DMS53 treated with DMSO at 0.1 percent for 48 hours (cell line): ENCODE measurements at regions not wholly inside any gene's neighbourhood (a gene's known extent, or its start where the extent isn't known, plus 50 kb on each side); places are given as distances from the start of the nearest gene placed in this dataset.

ENCODE experiments used
- DNase-seq: peaks from one replicate; lab custom pipeline; 2025; ENCODE audit not compliant: unreplicated experiment; lab: John Stamatoyannopoulos, UW

DNA sequence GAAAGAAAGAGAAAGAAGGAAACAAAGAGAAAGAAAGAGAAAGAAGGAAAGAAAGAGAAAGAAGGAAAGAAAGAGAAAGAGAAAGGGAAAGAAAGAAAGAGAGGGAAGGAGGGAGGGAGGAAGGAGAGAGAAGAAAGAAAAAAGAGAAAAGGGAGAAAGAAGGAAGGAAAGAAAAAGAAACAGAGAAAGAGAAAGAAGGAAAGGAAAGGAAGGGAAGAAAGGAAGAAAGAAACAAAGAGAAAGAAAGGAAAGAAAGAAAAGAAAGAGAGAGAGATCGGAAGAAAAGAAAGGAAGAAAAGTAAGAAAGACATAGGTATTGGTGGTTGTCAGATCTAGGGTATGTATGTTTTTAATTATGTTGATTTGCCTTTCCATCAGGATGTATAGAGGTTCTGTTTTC, 342.3 kb downstream of the FOXG1 start:
- DNase-seq = no peak

DNA sequence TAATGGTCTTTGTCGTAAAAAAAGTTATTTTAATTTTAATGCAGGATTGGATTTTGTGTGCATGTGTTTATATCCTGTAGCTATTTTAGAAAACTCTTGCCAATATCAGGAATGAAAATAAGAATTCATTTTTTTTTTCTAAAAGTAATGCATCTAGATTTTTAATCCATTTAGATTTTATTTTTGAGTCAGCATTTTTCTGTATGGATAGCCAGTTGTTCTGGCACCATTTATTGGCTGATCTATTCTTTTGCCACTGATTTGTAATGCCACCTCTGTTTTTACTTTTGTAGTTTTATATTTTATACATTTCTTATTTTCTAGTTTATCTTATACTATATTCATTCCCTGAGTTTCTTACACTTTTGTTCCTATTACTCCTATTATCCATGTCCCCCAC, 343.0 kb downstream of the FOXG1 start:
- no peak for DNase-seq

DNA sequence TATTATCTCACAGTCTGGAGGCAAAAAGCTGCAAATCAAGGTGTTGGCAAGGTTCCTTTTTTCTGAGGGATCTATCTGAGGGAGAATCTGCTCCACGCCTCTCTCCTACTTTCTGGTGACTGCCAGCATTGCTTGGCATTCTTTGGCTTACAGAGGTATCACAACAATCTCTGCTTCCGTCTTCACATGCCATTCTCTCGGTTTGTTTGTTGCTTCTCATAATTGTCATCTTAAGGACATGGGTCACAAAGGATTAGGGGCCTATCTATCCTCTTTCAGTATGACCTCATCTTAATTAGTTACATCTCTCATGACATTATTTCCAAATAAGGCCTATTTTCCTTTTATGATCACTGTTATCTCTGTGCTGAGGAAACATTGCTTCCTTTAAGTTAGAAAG, 345.0 kb downstream of the FOXG1 start:
- no peak for DNase-seq

DNA sequence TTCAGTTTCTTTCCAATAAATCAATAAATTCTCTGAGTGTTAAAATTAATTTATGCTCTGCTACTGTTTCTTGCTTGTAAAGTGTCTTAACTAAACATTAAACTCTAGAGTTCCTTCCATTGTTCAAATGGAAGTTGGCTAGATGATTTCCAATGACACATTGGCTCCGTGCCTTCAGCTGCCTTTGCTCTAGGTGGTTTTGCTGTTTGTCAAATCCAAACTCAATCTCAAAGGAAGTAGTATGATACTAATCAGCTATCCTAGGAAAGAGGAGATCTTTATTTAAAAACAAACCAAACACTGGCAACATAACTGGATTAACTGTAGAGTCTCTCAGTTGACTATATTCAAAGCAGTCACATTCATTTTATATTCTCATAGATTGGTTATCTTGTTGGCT, 356.4 kb downstream of the FOXG1 start:
- no peak for DNase-seq

DNA sequence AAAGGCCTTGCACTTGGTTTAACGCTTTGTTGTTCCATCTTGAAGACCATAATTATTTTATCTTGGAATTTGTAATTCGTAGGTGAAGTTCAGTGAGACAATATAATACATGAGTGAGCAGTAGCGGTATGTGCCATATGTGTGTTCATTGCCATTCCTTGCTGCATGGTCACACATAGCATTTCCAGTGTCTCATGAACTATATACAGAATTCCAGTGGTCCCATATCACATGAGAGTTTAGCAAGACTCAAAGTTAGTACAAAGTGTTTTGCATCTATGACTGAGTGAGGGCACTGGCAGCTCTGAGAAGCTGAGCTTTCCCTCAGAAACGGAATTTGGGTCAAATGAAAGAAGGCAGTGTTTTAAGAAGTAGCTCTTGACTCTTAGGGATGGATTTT, 359.8 kb downstream of the FOXG1 start:
- DNase-seq = no peak

DNA sequence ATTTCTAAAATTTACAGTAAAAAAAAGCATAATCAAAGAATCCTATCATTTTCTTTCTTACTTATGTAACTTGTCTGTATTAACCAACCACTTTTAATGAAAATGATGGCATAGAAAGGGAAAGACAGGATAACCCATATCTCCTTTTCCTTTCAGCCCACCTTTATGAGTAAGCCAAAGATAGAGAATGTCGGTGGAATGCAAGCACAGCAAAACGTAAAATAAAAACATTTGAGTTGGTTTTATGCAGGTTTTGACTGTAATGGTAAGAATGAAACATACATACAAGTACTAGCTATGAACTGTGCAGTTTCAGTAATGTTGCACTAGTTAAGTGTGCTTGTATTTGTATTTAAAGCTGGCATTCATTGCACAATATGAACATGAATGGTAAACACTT, 360.3 kb downstream of the FOXG1 start:
- no peak for DNase-seq

DNA sequence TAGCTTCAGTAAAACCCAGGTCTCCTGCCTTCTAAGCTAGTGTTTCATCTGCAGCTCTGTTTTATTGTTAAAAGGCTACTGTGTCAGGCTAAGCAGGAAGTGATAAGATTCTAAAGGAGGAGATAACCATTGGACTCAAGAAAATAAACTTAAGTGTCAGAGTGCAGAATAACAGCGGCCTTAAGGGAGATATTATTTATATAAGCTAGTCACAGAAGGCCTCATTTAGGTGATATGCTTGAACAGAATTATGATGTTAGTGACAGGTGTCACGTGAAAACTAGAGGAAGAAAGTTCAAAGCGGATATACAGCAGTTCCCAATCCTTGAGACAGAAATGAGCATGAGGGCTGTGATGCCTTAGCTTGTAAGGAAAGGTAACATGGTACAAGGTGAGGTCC, 373.4 kb downstream of the FOXG1 start:
- DNase-seq = no peak

DNA sequence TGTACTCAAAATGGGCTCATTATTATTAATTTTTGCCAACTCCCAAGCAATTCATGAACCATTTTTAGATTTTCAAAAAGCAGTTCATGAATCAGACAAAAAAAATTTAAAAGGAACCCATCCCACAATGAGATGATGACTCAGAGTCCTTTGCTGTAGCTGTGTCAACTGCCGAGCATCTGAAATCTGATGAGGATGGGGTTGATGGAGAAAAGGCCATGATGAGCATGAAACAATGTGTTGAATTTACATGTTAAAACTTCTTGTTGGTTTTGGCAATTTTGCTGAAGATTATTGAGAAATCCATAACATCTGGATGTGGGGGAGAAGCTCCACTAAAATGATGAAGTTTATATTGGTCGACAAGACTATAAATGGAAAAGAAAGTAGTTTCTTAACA, 378.0 kb downstream of the FOXG1 start:
- no peak for DNase-seq

DNA sequence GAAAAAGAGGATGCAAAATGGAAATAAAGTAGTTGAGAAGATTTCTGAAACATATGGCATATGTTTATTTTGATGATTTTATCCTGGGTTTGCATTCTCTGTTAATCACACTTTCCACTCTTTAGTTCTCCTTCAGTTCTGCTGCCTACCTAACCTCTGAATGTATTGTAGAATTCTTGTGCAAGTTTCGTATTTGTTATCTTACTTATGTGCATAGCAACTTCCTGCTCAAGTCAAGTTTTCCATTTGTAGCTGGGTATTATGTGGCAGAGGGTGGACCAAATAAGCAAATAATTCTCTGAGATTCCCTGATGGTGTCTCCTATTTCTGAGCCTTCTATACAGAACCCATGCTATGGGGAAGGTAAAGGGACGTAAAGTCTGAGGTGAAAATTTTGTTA, 381.6 kb downstream of the FOXG1 start:
- DNase-seq = no peak

DNA sequence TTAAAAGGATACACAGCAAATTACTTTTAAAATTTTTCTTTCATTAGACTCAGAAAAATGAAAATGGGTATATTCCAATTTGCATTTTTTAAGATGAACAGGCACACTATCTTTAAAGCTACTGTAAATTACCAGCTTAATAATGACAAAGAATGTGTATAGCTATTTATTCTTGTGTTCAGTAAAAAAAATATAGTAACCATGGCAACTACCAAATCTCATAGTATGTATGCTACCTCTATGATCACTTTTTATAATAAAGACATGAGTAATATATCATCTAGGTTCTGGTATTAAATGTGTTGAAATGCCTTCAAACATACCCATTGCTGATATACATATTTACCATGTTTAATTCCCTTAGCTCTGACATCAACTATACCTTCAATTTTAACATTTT, 383.2 kb downstream of the FOXG1 start:
- DNase-seq = no peak

DNA sequence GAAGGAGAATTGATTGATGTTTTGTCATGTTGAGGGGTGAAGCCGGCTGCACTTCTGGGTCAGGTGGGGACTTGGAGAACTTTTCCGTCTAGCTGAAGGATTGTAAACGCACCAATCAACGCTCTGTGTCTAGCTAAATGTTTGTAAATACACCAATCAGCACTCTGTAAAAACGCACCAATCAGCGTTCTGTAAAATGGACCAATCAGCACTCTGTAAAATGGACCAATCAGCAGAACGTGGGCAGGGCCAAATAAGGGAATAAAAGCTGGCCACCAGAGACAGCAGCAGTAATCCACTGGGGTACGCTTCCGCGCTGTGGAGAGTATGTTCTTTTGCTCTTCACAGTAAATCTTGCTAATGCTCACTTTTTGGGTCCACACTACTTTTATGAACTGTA, 384.1 kb downstream of the FOXG1 start:
- DNase-seq = no peak

DNA sequence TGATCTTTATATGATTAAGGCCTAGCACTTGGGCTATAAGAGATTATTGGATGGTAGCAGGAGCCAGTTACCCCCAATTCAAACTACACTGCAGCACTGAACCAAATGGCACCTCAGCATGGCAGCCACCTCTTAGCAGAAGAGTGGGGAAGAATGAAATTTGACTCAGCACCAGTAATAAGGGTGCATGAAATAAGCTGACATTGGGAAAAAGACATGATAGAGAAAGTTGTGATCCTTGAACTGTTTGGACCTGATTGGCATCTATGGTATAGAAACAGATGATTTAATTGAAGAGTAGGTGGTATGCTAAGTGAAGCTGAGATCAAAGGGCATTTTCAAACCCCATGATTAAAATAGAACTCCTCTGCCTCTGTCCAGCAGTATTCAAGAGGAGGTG, 389.5 kb downstream of the FOXG1 start:
- no peak for DNase-seq

DNA sequence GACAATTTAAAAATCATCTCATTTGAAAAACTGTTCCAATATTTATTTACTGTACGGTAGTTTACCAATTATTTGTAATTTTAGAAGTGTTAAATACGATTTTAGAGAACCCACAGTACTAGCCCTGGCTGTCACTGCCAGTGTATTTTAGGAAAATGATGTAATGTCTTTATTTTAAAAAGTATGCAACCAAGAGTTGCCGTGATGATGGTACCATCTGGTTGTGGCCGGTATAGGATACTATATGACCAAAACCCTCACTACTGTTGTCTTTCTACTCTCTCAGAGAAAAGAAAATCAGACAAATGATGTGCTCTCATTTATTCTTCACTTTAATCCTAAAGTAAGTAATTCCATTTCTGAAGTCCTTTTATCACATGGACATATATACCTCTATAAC, 395.0 kb downstream of the FOXG1 start:
- DNase-seq = no peak

DNA sequence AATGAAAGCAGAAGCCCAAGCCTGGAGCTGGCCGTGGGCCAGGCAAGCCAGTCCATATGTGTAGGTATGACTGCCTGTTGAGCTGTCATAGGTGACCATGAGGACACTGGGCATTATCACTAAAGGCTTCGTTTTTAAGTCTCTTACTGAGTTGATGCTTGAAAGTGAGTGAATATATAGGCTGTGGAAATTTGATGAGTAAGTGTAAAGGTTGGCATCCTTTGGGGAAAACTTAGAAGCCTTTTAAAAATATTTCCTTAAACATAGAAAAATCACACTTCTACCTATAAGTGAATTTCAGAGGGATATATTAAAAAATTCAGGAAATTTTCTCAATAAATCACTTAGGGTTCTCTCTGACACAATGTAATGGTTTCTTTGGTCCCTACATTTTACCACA, 396.5 kb downstream of the FOXG1 start:
- no peak for DNase-seq

DNA sequence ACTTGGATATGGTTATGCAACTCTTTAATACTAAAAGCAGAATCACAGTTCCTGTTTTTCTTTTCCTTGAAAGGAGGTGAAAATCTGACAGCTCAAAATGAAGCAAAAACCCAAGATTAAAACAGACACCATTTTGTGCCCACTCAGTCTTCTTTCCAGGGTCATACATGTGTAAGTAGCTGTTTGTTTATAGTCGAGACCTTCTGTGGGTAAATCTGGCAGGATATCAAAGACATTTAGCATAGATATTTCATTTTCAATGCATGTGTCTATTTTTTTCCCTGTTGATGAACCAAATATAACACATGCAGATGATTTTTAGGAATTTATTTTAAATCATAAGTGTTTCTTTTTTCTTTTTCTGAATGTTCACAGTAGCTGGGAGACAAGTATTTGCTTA, 398.8 kb downstream of the FOXG1 start:
- DNase-seq = no peak

DNA sequence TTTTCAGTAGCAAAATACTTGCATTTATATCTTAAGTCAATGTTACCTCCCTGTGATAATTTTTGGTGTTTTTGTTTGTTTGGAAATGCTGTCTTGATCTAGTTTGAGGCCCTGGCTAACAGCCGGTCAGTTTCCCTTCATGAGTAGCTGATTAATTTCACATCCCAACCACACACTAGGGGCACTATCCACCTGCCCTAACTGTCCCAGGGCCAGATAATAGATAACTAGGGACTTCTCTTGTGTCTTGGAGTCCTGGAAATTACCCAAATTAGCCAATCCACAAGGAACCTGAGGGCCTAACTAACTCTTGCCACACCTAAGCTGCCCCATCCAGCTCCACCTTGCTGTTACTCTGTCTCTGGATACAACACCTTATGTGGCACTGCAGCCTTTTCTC, 399.9 kb downstream of the FOXG1 start:
- no peak for DNase-seq

DNA sequence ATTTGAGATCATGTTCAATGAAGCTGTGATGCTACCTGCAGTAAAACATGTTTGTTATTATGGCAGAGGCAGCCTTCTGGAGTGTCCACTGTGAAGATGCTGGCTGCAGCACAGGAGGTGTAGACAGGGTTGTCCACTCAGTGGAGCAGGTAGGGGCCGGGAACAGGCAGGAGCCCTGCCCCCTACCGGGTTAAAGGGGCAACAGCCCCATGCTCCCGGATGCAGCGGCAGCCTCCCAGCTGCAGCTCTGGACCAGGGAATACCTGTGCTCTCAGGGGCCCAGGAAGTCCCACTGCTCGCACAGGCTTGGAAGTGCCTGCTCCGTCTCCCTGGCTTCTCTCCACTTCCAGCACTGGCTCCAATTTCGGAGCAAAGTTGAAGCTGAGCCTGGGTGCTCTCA, 401.6 kb downstream of the FOXG1 start:
- no peak for DNase-seq

DNA sequence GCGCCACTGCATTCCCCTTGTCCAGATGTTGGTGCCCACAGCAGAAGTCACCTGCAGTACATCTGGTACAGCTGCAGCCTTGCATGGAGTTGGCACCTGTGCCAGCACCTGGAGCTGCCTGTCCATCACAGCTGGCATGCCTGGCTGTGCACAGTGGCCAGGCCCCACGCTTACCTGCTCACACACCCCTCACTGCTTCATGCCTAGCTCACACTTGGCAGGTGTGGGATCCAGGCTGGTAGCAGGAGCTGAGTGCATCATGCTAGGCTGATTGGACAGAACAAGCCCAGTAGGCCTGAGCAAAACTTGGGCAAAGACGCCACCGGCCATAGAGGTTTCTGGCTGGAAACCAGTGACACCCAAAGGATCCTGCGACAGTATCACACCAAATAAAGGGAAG, 402.8 kb downstream of the FOXG1 start:
- DNase-seq = no peak

DNA sequence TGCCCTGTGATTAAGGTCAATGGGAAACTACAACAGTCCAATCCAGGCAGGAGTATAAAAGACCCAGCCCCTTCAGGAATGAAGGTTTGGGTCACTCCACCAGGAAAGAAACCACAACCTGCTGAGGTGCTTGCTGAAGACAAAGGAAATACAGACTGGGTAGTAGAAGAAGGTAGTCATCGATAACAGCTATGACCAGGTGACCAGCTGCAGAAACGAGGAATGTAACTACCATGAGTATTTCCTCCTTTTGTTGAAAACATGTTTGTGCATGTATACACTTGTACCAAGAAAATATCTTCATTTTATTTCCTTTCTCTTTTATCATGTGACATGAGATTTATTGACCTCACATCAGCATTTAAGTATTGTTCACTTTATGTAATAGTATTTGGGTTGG, 409.1 kb downstream of the FOXG1 start:
- no peak for DNase-seq

DNA sequence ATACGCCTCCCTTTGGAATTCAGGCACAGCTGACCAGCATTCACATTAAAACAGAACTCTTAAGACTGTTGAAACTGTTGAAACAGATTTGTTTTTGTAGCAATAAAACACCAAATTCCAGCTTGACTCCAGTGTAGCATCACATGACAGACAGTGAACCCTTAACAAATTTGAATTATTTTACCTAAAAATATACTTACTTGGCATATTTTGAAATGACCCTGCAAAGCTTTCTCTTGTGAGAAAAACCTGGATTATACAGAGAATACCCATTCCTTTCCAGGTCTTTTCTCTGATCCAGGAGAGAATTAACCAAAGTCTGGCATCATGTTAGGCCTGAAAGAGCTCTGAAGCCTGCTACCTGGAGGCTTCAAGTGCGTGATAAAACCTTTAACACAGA, 410.3 kb downstream of the FOXG1 start:
- DNase-seq = no peak

DNA sequence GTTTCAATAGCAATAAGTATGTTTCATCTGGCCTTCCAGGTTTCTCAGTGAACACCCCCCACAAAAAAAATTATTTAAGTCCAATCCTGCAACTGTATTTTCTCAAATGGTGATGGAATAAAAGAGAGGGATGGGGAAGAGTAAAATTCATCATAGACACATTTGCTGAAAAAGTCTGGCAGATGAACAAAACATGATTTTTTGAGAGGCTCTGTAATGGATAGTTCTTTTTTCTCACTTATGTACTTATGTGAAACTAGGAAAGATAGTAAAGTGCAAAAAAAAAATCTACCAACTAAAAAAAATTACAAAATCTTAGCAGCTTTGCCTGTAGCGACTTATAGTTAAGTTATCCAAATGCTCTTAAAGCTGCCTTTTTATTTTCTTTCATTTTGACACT, 412.4 kb downstream of the FOXG1 start:
- no peak for DNase-seq

DNA sequence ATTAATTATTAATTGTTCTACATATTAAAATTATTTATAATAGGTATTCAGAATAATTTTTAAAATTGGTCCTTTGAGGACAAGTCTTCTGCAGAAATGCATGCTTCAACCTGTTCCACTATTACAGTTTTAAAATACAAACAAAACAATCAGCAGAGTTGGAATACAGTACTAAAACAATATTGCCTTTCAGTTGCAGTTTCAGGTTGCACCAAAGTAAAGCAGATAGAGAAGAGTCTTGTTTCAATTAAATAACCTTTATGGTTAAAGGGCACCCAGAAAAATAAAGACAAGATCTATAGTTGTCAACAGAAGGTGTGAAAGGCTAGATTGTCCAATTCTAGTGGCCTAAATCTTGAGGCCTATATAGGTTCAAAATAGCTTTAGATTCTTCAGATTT, 424.5 kb downstream of the FOXG1 start:
- no peak for DNase-seq

DNA sequence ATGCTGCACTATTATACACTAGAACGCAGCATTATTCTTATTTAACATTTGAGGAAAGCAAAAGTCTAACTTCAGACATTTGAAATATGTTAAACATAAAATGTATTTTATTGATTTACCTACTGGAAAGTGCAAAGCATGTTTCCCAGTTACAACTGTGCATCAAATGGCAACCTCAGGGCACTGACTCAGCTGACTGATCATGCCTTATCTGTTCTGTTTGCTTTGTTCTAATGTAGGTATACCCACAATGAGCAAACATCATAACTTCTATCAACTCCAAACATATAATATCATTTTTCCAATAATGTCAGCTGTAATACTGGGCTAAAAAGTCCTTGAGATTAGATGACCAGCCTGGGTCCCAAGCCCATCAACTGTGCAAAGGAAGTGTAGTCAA, 431.0 kb downstream of the FOXG1 start:
- DNase-seq = no peak

DNA sequence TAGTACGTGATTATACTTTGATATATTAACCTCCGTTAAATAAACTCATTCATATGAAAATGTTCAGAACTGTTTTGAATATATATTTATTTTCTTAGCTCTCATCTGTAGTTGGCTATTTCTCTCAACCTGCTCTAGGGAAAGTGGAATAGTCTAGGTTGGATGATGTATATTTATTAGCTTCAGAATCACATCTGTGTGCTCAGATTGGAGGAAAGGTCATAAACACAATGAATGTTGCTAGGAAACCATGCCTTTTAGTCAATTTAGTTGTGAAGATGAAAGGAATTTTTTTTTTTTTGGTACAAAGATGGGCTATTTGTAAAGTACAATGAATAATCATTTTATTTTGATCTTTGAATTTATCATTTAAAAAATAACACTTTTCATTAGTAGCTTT, 439.1 kb downstream of the FOXG1 start:
- no peak for DNase-seq
